RWPE2 (cell line): ENCODE measurements at regions not wholly inside any gene's neighbourhood (a gene's known extent, or its start where the extent isn't known, plus 50 kb on each side); places are given as distances from the start of the nearest gene placed in this dataset.

Experiments
- ATAC-seq: fragments of 200-7000 bp; cut with Tn5 transposase; 3 replicates; pipeline ENCODE4 v1.9.1; 2021; ENCODE audit warnings: low read depth
- DNase-seq: peaks from one replicate; pipeline ENCODE4 v3.0.0-alpha.2; 2020; ENCODE audit warnings: low spot score
- H3K27ac ChIP-seq: fragments of 450-650 bp; 2 replicates; pipeline ENCODE4 v1.5.1; 2017; ENCODE audit warnings: mild to moderate bottlenecking; ENCODE audit not compliant: poor library complexity, severe bottlenecking
- H3K27me3 ChIP-seq: fragments of 250-450 bp; sonication (Bioruptor Pico); 2 replicates; pipeline ENCODE4 v1.5.1; 2021; ENCODE audit warnings: mild to moderate bottlenecking, moderate library complexity; ENCODE audit not compliant: insufficient read depth, poor library complexity, severe bottlenecking
- H3K36me3 ChIP-seq: fragments of 250-450 bp; sonication (Bioruptor Pico); 2 replicates; pipeline ENCODE4 v1.5.1; 2020; ENCODE audit warnings: low read depth, mild to moderate bottlenecking, moderate library complexity
- H3K4me1 ChIP-seq: fragments of 250-450 bp; sonication (Bioruptor Pico); 2 replicates; pipeline ENCODE4 v1.5.1; 2021; ENCODE audit warnings: mild to moderate bottlenecking, moderate library complexity; ENCODE audit not compliant: insufficient read depth, poor library complexity, severe bottlenecking
- H3K4me3 ChIP-seq: fragments of 250-450 bp; sonication (Bioruptor Pico); 2 replicates; pipeline ENCODE4 v1.5.1; 2021; ENCODE audit warnings: mild to moderate bottlenecking, moderate library complexity; ENCODE audit not compliant: severe bottlenecking
- H3K9me3 ChIP-seq: fragments of 250-450 bp; sonication (Bioruptor Pico); 2 replicates; pipeline ENCODE4 v1.5.1; 2021; ENCODE audit warnings: mild to moderate bottlenecking, moderate library complexity; ENCODE audit not compliant: severe bottlenecking
- CTCF ChIP-seq: fragments of 450-650 bp; IDR thresholded peaks from one replicate; pipeline ENCODE4 v1.5.1; 2017; ENCODE audit warnings: mild to moderate bottlenecking, moderate library complexity; ENCODE audit not compliant: poor library complexity, severe bottlenecking

- ATAC-seq (no peak), DNase-seq (no peak)
- H3K27ac ChIP-seq, result no peak overlapping the region
- H3K36me3 ChIP-seq, result no peaks in the 10 kb centered on the region
- H3K9me3 ChIP-seq, result no peaks in the 10 kb centered on the region
- no peak overlapping the region for H3K4me3 ChIP-seq
- no peaks in the 10 kb centered on the region for H3K4me1 ChIP-seq
- no peak for TF ChIP-seq CTCF
- H3K27me3 ChIP-seq, result no peaks in the 10 kb centered on the region
Observed at GRCh38 chr10:3511483-3511882, 273.5 kb downstream of the KLF6 start.

- TF ChIP-seq CTCF, result no peak
- Histone ChIP-seq H3K9me3 (no peaks in the 10 kb centered on the region), H3K27ac (no peak overlapping the region)
Observed at GRCh38 chr10:3510741-3511140, 274.3 kb downstream of the KLF6 start.

GRCh38 chr10:3509355-3509754 lies 275.7 kb downstream of the KLF6 start:
- no peak for ATAC-seq
- DNase-seq, result no peak
- Histone ChIP-seq H3K27me3 (no peaks in the 10 kb centered on the region), H3K27ac (no peak overlapping the region), H3K4me3 (no peak overlapping the region), H3K4me1 (no peaks in the 10 kb centered on the region), H3K36me3 (no peaks in the 10 kb centered on the region), H3K9me3 (no peaks in the 10 kb centered on the region)
- TF ChIP-seq CTCF, result no peak

More at GRCh38 chr10:3510741-3511140, 274.3 kb downstream of the KLF6 start:
- Histone ChIP-seq H3K36me3 (no peaks in the 10 kb centered on the region), H3K4me1 (no peaks in the 10 kb centered on the region), H3K4me3 (no peak overlapping the region), H3K27me3 (no peaks in the 10 kb centered on the region)
- DNase-seq (no peak), ATAC-seq (no peak)

- no peak overlapping the region for H3K27ac ChIP-seq
- no peaks in the 10 kb centered on the region for H3K27me3 ChIP-seq
- no peak overlapping the region for H3K4me3 ChIP-seq
- DNase-seq, result no peak
- H3K9me3 ChIP-seq, result no peaks in the 10 kb centered on the region
- no peak for TF ChIP-seq CTCF
- no peak for ATAC-seq
- H3K36me3 ChIP-seq, result no peaks in the 10 kb centered on the region
- no peaks in the 10 kb centered on the region for H3K4me1 ChIP-seq
Observed at GRCh38 chr10:3503299-3503698, 281.7 kb downstream of the KLF6 start.

GRCh38 chr10:3502673-3503072 lies 282.3 kb downstream of the KLF6 start:
- Histone ChIP-seq H3K4me1 (no peaks in the 10 kb centered on the region), H3K36me3 (no peaks in the 10 kb centered on the region), H3K27ac (no peak overlapping the region), H3K4me3 (no peak overlapping the region), H3K27me3 (no peaks in the 10 kb centered on the region), H3K9me3 (no peaks in the 10 kb centered on the region)
- DNase-seq (no peak), ATAC-seq (no peak)
- no peak for TF ChIP-seq CTCF
